Testis (tissue), 2 donors: ENCODE measurements at regions not wholly inside any gene's neighbourhood (a gene's known extent, or its start where the extent isn't known, plus 50 kb on each side); places are given as distances from the start of the nearest gene placed in this dataset.

Experiments
- DNase-seq: peaks from one replicate; pipeline ENCODE4 v3.0.0-alpha.2; 2019
- H3K27ac ChIP-seq, 2 donors: fragments of 200-600 bp; sonication (generic); one replicate each; pipeline ENCODE4 v1.5.1; 2019
- H3K27me3 ChIP-seq: fragments of 200-600 bp; sonication (generic); one replicate; pipeline ENCODE4 v1.5.1; 2019
- H3K36me3 ChIP-seq: fragments of 200-600 bp; sonication (generic); one replicate; pipeline ENCODE4 v1.5.1; 2017; ENCODE audit warnings: low read depth; ENCODE audit errors: missing control alignments
- H3K4me1 ChIP-seq: fragments of 200-600 bp; sonication (generic); one replicate; pipeline ENCODE4 v1.5.1; 2019
- H3K4me3 ChIP-seq, 2 donors: fragments of 200-600 bp; sonication (generic); one replicate each; pipeline ENCODE4 v1.5.1; 2017 to 2019
- H3K9me3 ChIP-seq: fragments of 200-600 bp; sonication (generic); one replicate; pipeline ENCODE4 v1.5.1; 2017
- POLR2A ChIP-seq: fragments of 450-650 bp; IDR thresholded peaks from one replicate; pipeline ENCODE4 v1.6.1; 2017; ENCODE audit warnings: antibody characterized with exemption, mild to moderate bottlenecking, moderate library complexity
- WGBS, 2 donors: methylation state at CpG; one replicate each; pipeline ENCODE4 v1.1.5; 2018; 5-methylcytosine and 5-hydroxymethylcytosine counted together
- intact Hi-C: fragments of 100-400 bp; cut with DNase I; formaldehyde crosslinking; loops from one replicate; pipeline ENCODE4 v1.15.1; 2023; ENCODE audit warnings: low total_unique reads
- TF ChIP-seq, protein P1 (sequence below), 3 experiments: fragments of 450-650 bp in 2 of 3; fragments of 200-600 bp in 1 of 3; sonication (generic) in 1 of 3; IDR thresholded peaks; one replicate each; pipeline ENCODE4 v1.5.1; 2016 to 2019; ENCODE audit warnings: antibody characterized with exemption in 3 of 3, mild to moderate bottlenecking in 2 of 3, moderate library complexity in 1 of 3

DNA sequence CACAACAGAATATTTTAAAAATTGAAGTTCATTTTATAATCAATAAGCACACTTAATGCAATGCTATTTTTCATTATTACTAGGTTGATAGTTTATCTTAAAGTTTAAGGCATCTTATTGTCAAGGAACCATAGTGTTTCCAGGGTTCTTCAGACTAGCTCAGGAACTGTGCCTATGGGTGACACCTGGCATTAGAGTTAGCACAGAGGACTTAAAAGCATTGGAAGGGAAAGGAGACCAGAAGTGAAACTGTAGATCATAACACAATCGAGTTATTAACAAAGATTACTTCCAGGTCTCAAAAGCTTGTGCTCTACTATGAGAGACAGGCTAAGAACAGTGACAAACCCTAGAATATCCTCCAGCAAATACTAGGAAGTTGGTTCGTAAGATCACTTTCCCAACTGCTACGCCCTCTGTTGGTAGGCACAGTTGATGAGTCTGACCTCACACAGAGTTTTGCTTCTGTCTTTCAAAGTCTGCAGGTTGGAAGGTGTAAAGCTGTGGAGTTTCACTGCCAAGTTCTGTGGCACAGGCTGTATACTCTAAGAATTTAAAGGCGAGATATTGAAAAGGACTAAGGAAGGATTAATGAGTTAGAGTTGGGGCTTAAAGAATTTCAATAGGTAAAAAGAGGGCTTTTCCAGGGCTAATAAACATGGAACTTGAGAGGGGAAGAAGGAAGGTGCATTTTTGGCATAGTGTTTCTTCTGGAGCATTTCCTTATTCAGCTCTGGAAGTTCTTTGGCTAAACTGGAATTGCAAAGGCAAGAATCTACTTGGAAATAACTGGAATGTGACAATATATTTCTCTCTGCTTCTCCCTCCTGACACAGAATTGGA lies 531.3 kb upstream of the JAG1 start:
- TF ChIP-seq POLR2A, result no peak
- TF ChIP-seq, protein P1, sequence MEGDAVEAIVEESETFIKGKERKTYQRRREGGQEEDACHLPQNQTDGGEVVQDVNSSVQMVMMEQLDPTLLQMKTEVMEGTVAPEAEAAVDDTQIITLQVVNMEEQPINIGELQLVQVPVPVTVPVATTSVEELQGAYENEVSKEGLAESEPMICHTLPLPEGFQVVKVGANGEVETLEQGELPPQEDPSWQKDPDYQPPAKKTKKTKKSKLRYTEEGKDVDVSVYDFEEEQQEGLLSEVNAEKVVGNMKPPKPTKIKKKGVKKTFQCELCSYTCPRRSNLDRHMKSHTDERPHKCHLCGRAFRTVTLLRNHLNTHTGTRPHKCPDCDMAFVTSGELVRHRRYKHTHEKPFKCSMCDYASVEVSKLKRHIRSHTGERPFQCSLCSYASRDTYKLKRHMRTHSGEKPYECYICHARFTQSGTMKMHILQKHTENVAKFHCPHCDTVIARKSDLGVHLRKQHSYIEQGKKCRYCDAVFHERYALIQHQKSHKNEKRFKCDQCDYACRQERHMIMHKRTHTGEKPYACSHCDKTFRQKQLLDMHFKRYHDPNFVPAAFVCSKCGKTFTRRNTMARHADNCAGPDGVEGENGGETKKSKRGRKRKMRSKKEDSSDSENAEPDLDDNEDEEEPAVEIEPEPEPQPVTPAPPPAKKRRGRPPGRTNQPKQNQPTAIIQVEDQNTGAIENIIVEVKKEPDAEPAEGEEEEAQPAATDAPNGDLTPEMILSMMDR (IDR thresholded peaks at IDR 0.05), result peak; percentile 55 to 68 (median 56)
- H3K9me3 ChIP-seq, result no peaks in the 10 kb centered on the region
- peak; percentile 71 for DNase-seq
- no peak overlapping the region for H3K27ac ChIP-seq
- no peaks in the 10 kb centered on the region for H3K27me3 ChIP-seq
- WGBS, 2 donors, result 46 to 51% methylated on average over 4 of the region's 4 CpGs
- no peaks in the 10 kb centered on the region for H3K36me3 ChIP-seq
- intact Hi-C loops, result no loop called here
- H3K4me3 ChIP-seq, result no peak overlapping the region
- no peaks in the 10 kb centered on the region for H3K4me1 ChIP-seq

GRCh38 chr20:11205769-11206362 lies 532.1 kb upstream of the JAG1 start:
- WGBS, 2 donors, result 57 to 82% methylated on average over 4 of the region's 4 CpGs
- intact Hi-C loops, result no loop called here
- H3K27ac ChIP-seq, result no peak overlapping the region

GRCh38 chr20:11207749-11208502 lies 534.1 kb upstream of the JAG1 start:
- intact Hi-C loops, result no loop called here
- no peaks in the 10 kb centered on the region for H3K9me3 ChIP-seq
- H3K4me3 ChIP-seq, result no peak overlapping the region
- H3K4me1 ChIP-seq, result no peaks in the 10 kb centered on the region
- no peaks in the 10 kb centered on the region for H3K27me3 ChIP-seq
- no peaks in the 10 kb centered on the region for H3K36me3 ChIP-seq
- TF ChIP-seq, protein P1 (IDR thresholded peaks at IDR 0.05), result no peak
- TF ChIP-seq POLR2A, result no peak
- WGBS, 2 donors, result 89 to 90% methylated on average over 10 of the region's 10 CpGs
- DNase-seq, result no peak
- no peak overlapping the region for H3K27ac ChIP-seq

More at GRCh38 chr20:11205769-11206362, 532.1 kb upstream of the JAG1 start:
- H3K27me3 ChIP-seq, result no peaks in the 10 kb centered on the region
- H3K4me3 ChIP-seq, result no peak overlapping the region
- H3K36me3 ChIP-seq, result no peaks in the 10 kb centered on the region
- H3K9me3 ChIP-seq, result no peaks in the 10 kb centered on the region
- no peaks in the 10 kb centered on the region for H3K4me1 ChIP-seq
- DNase-seq, result no peak
- TF ChIP-seq, protein P1 (IDR thresholded peaks at IDR 0.05), result no peak
- TF ChIP-seq POLR2A, result no peak

DNA sequence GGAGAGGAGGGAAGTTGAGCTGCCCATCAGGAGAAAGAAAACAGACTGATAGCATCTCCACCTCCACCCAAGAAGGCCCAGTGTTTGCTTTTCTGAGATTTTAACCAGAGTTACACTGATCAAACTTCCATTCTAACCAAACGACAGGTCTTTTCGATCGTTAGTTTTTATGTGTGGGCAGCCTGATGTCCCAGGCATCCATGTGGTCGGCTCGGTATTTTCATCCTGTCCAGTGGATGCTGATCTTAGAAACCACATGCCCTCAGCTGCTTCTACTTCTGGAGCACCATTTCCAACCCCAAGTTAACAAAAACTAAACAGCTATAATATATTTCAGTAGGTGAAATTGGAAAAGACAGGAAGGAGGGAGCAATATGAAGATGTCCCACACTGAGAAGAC lies 536.8 kb upstream of the JAG1 start:
- TF ChIP-seq, protein P1 (IDR thresholded peaks at IDR 0.05), result no peak
- TF ChIP-seq POLR2A, result no peak
- Histone ChIP-seq H3K4me1 (no peaks in the 10 kb centered on the region), H3K36me3 (no peaks in the 10 kb centered on the region), H3K27me3 (no peaks in the 10 kb centered on the region), H3K27ac (no peak overlapping the region), H3K9me3 (no peaks in the 10 kb centered on the region), H3K4me3 (no peak overlapping the region)
- intact Hi-C loops, result no loop called here
- 90% methylated on average over 5 of the region's 5 CpGs for whole genome bisulfite sequencing, 2 donors
- no peak for DNase-seq
